Type B pancreatic cell (in vitro differentiated cells): ENCODE measurements at regions not wholly inside any gene's neighbourhood (a gene's known extent, or its start where the extent isn't known, plus 50 kb on each side); places are given as distances from the start of the nearest gene placed in this dataset.

Experiments
- DNase-seq: peaks from one replicate; pipeline ENCODE4 v3.0.0; 2021; ENCODE audit warnings: mixed read lengths; ENCODE audit not compliant: unreplicated experiment; ENCODE audit errors: extremely low spot score
- H3K27ac Mint-ChIP-seq: 2 replicates; pipeline ENCODE4 v1.8.0; 2021; ENCODE audit warnings: mild to moderate bottlenecking, mixed read lengths
- H3K27me3 Mint-ChIP-seq: 2 replicates; pipeline ENCODE4 v1.8.0; 2021; ENCODE audit warnings: mixed read lengths
- H3K36me3 Mint-ChIP-seq: 2 replicates; pipeline ENCODE4 v1.8.0; 2021; ENCODE audit warnings: mixed read lengths
- H3K4me1 Mint-ChIP-seq: one replicate; pipeline ENCODE4 v1.8.0; 2021; ENCODE audit warnings: mixed read lengths; ENCODE audit not compliant: unreplicated experiment
- H3K4me3 Mint-ChIP-seq: 2 replicates; pipeline ENCODE4 v1.8.0; 2021; ENCODE audit warnings: mild to moderate bottlenecking, mixed read lengths
- H3K9me3 Mint-ChIP-seq: 2 replicates; pipeline ENCODE4 v1.8.0; 2021; ENCODE audit warnings: mixed read lengths
- CTCF ChIP-seq: fragments of 200-600 bp; sonication (generic); conservative IDR thresholded peaks from 2 replicates; pipeline ENCODE4 v1.5.0; 2021; ENCODE audit warnings: antibody characterized with exemption, mild to moderate bottlenecking

DNA sequence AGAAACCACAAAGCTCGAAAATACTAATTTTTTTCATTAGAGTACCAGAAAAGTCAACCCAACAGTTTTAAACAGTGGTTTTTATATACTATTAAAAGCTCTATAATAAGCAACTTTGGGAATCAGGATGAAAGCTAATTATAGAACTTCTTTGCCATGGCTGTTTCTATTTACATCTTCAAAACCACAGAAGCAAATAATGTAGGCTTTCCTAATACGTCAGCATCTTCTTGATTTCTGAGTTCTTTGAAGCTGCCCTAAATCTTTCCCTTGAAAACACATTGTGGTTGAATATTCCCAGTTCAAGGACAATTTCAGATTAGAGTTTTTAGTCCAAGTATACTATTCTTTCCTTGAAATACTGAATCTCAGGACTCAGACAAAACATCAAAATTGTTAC, 460.2 kb upstream of the FAT1 start:
- TF ChIP-seq CTCF, result no peak
- no peaks in the 10 kb centered on the region for H3K36me3 Mint-ChIP-seq
- peaks cover 24% of the 10 kb centered on the region for H3K4me1 Mint-ChIP-seq
- no peak overlapping the region for H3K4me3 Mint-ChIP-seq
- H3K27me3 Mint-ChIP-seq, result peaks cover 19% of the 10 kb centered on the region
- no peaks in the 10 kb centered on the region for H3K9me3 Mint-ChIP-seq
- DNase-seq, result no peak
- no peak overlapping the region for H3K27ac Mint-ChIP-seq

- Mint-ChIP-seq H3K4me1 (peaks cover 19% of the 10 kb centered on the region), H3K4me3 (no peak overlapping the region), H3K27ac (no peak overlapping the region), H3K36me3 (no peaks in the 10 kb centered on the region), H3K27me3 (peaks cover 20% of the 10 kb centered on the region), H3K9me3 (no peaks in the 10 kb centered on the region)
- TF ChIP-seq CTCF, result no peak
- no peak for DNase-seq
These were observed 460.9 kb upstream of the FAT1 start for GRCh38 chr4:187184508-187184907.

DNA sequence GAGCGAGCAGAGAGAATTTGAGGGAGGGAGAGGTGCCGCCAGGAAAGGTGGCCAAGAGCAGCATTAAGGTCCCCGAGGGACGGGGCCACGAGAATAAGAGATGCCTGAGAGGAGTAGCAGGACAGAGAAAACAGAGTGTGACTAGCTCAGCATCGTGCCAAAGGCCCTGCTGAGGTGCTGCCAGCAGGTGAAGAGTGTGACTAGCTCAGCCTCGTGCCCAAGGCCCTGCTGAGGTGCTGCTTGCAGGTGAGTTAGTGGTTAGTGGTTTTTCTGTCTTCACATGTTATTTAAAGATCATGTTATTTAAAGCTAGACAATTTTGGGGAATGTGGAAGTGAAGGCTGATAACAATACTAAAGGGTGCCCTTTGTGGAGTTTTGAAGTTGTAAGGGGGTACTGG, 464.5 kb upstream of the FAT1 start:
- Mint-ChIP-seq H3K4me1 (no peaks in the 10 kb centered on the region), H3K27me3 (peaks cover 12% of the 10 kb centered on the region), H3K27ac (no peak overlapping the region), H3K4me3 (no peak overlapping the region), H3K9me3 (no peaks in the 10 kb centered on the region), H3K36me3 (no peaks in the 10 kb centered on the region)
- no peak for DNase-seq
- no peak for TF ChIP-seq CTCF

- Mint-ChIP-seq H3K9me3 (no peaks in the 10 kb centered on the region), H3K4me1 (no peaks in the 10 kb centered on the region), H3K36me3 (no peaks in the 10 kb centered on the region), H3K27me3 (peaks cover 10% of the 10 kb centered on the region), H3K4me3 (no peak overlapping the region), H3K27ac (no peak overlapping the region)
- no peak for TF ChIP-seq CTCF
- DNase-seq, result no peak
These were observed 465.1 kb upstream of the FAT1 start for GRCh38 chr4:187188741-187189140.

GRCh38 chr4:187190390-187190789, 466.7 kb upstream of the FAT1 start:
- no peak overlapping the region for H3K4me3 Mint-ChIP-seq
- no peak for DNase-seq
- peaks cover 10% of the 10 kb centered on the region for H3K27me3 Mint-ChIP-seq
- no peak overlapping the region for H3K27ac Mint-ChIP-seq
- no peaks in the 10 kb centered on the region for H3K36me3 Mint-ChIP-seq
- no peak for TF ChIP-seq CTCF
- H3K4me1 Mint-ChIP-seq, result no peaks in the 10 kb centered on the region
- H3K9me3 Mint-ChIP-seq, result no peaks in the 10 kb centered on the region

GRCh38 chr4:187191676-187192075, 468.0 kb upstream of the FAT1 start:
- Mint-ChIP-seq H3K4me1 (no peaks in the 10 kb centered on the region), H3K9me3 (no peaks in the 10 kb centered on the region), H3K4me3 (no peak overlapping the region), H3K36me3 (no peaks in the 10 kb centered on the region), H3K27ac (no peak overlapping the region), H3K27me3 (peaks cover 10% of the 10 kb centered on the region)
- TF ChIP-seq CTCF, result no peak
- DNase-seq, result no peak
